GM12891 (cell line): ENCODE measurements at regions not wholly inside any gene's neighbourhood (a gene's known extent, or its start where the extent isn't known, plus 50 kb on each side); places are given as distances from the start of the nearest gene placed in this dataset.

Experiments
- POLR2A ChIP-seq: IDR thresholded peaks from 2 replicates; pipeline ENCODE4 v1.6.1; 2011; ENCODE audit warnings: low read depth, low read length, control low read depth
- POLR2AphosphoS5 ChIP-seq: IDR thresholded peaks from 2 replicates; pipeline ENCODE4 v1.6.1; 2011; ENCODE audit warnings: low read depth, low read length, control low read depth
- POU2F2 ChIP-seq: IDR thresholded peaks from 2 replicates; pipeline ENCODE4 v1.6.1; 2011; ENCODE audit warnings: low read depth, mild to moderate bottlenecking, control low read depth, low read length, moderate library complexity
- TAF1 ChIP-seq: IDR thresholded peaks from 2 replicates; pipeline ENCODE4 v1.6.1; 2011; ENCODE audit warnings: low read depth, low read length, control low read depth

DNA sequence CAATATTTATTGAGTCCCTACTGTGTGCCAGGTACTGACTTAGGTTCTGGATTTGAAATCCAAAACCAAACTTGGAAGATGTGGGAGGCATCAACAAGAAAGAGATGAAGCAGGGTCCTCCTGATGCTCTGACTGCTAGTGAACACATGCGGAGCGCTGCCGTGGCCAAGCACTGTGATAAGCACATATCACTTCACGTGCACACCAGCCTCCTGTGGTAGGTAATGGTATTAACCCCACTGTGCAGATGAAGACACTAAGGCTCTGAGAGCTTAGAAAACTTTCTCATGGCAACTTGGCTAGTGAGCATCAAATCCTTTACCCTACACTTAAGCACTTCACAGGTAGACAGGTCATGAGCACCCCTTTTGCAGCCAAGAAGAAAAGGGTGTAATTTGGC, 216.1 kb downstream of the HAUS1 start:
- TF ChIP-seq POLR2A (no peak), TAF1 (no peak), POLR2AphosphoS5 (no peak), POU2F2 (no peak)
